OCI-LY1 (cell line): ENCODE measurements at regions not wholly inside any gene's neighbourhood (a gene's known extent, or its start where the extent isn't known, plus 50 kb on each side); places are given as distances from the start of the nearest gene placed in this dataset.

Experiments used
- H2AFZ ChIP-seq: fragments of 200-600 bp; sonication (generic), shearing (Covaris generic); 2 replicates; pipeline ENCODE4 v1.6.0; 2014; ENCODE audit warnings: antibody characterized with exemption, mild to moderate bottlenecking, low read length
- H3F3A ChIP-seq: fragments of 200-600 bp; sonication (generic), shearing (Covaris generic); 2 replicates; pipeline ENCODE4 v1.6.0; 2014; ENCODE audit warnings: mild to moderate bottlenecking, antibody characterized with exemption, low read length, moderate library complexity; ENCODE audit not compliant: insufficient read depth
- H3K27ac ChIP-seq: fragments of 200-600 bp; sonication (generic); 2 replicates; pipeline ENCODE4 v1.5.1; 2014; ENCODE audit warnings: low read length, mixed run types, mild to moderate bottlenecking, low read depth; ENCODE audit not compliant: poor library complexity, severe bottlenecking
- H3K27me3 ChIP-seq: fragments of 200-600 bp; sonication (generic); 2 replicates; pipeline ENCODE4 v1.6.0; 2014; ENCODE audit warnings: antibody characterized with exemption, mild to moderate bottlenecking, low read length, moderate library complexity; ENCODE audit not compliant: insufficient read depth
- H3K36me3 ChIP-seq: fragments of 200-600 bp; sonication (generic); 2 replicates; pipeline ENCODE4 v1.6.1; 2014; ENCODE audit warnings: mild to moderate bottlenecking, antibody characterized with exemption, low read length, moderate library complexity, mixed read lengths; ENCODE audit not compliant: insufficient read depth
- H3K4me1 ChIP-seq: fragments of 200-600 bp; sonication (generic); 2 replicates; pipeline ENCODE4 v1.5.1; 2014; ENCODE audit warnings: mild to moderate bottlenecking, low read length, moderate library complexity; ENCODE audit not compliant: insufficient read depth, severe bottlenecking
- H3K4me2 ChIP-seq: fragments of 200-600 bp; sonication (generic), shearing (Covaris generic); 2 replicates; pipeline ENCODE4 v1.6.1; 2014; ENCODE audit warnings: low read length
- H3K4me3 ChIP-seq: fragments of 200-600 bp; sonication (generic); 2 replicates; pipeline ENCODE4 v1.5.1; 2014; ENCODE audit warnings: low read length, low read depth, mild to moderate bottlenecking, mixed read lengths; ENCODE audit not compliant: poor library complexity, severe bottlenecking
- H3K79me2 ChIP-seq: fragments of 200-600 bp; shearing (Covaris generic); 2 replicates; pipeline ENCODE4 v1.6.1; 2016; ENCODE audit warnings: mixed run types, low read length, mixed read lengths; ENCODE audit not compliant: insufficient read depth
- H3K9ac ChIP-seq: fragments of 200-600 bp; sonication (generic), shearing (Covaris generic); 2 replicates; pipeline ENCODE4 v1.6.1; 2014; ENCODE audit warnings: mild to moderate bottlenecking, low read length, mixed read lengths
- H3K9me2 ChIP-seq: fragments of 200-600 bp; sonication (generic), shearing (Covaris generic); 2 replicates; pipeline ENCODE4 v1.6.1; 2014; ENCODE audit warnings: low read depth, mild to moderate bottlenecking, low read length, mixed read lengths
- H3K9me3 ChIP-seq: fragments of 200-600 bp; shearing (Covaris generic); 2 replicates; pipeline ENCODE4 v1.6.1; 2014; ENCODE audit warnings: low read length, mixed read lengths
- H4K20me1 ChIP-seq: fragments of 200-600 bp; sonication (generic), shearing (Covaris generic); 2 replicates; pipeline ENCODE4 v1.6.0; 2016; ENCODE audit warnings: mild to moderate bottlenecking, low read length; ENCODE audit not compliant: insufficient read depth
- EZH2 ChIP-seq: fragments of 200-600 bp; sonication (generic), shearing (Covaris generic); IDR thresholded peaks from 2 replicates; pipeline ENCODE4 v1.8.0; 2017; ENCODE audit warnings: borderline replicate concordance, mixed run types, mild to moderate bottlenecking, antibody characterized with exemption, low read length, moderate library complexity, mixed read lengths
- TF ChIP-seq, protein P1 (sequence below): fragments of 200-600 bp; sonication (generic), shearing (Covaris generic); IDR thresholded peaks from 2 replicates; pipeline ENCODE4 v1.5.1; 2017; ENCODE audit warnings: mild to moderate bottlenecking, antibody characterized with exemption, low read length, moderate library complexity, mixed read lengths

DNA sequence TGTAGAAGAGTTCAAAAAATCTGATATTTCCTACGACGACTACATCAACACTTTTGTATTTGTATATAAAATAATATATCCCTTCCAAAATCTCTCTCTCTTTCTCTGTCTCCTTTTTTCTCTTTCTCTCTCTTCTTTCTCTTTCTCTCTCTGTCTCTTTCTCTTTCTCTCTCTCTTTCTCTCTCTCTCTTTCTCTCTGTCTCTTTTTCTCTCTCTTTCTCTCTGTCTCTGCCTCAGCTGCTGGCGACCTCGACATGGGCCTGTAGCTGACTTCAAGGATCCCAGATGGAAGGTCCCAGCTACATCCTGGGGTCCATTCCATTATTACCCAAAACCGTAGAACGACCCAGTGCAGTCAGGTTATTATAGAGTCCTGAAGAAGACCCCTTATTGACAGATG, 90.0 kb downstream of the CD24 start:
- Histone ChIP-seq H3K9me2 (no peaks in the 10 kb centered on the region), H2AFZ (no peak overlapping the region), H3K4me2 (no peak overlapping the region), H3K79me2 (no peaks in the 10 kb centered on the region), H3K27me3 (no peaks in the 10 kb centered on the region), H3F3A (no peaks in the 10 kb centered on the region), H3K4me1 (peaks cover 13% of the 10 kb centered on the region), H3K27ac (no peak overlapping the region), H3K9ac (no peak overlapping the region), H3K9me3 (no peaks in the 10 kb centered on the region), H3K36me3 (no peaks in the 10 kb centered on the region), H4K20me1 (no peaks in the 10 kb centered on the region), H3K4me3 (no peak overlapping the region)
- TF ChIP-seq, protein P1, sequence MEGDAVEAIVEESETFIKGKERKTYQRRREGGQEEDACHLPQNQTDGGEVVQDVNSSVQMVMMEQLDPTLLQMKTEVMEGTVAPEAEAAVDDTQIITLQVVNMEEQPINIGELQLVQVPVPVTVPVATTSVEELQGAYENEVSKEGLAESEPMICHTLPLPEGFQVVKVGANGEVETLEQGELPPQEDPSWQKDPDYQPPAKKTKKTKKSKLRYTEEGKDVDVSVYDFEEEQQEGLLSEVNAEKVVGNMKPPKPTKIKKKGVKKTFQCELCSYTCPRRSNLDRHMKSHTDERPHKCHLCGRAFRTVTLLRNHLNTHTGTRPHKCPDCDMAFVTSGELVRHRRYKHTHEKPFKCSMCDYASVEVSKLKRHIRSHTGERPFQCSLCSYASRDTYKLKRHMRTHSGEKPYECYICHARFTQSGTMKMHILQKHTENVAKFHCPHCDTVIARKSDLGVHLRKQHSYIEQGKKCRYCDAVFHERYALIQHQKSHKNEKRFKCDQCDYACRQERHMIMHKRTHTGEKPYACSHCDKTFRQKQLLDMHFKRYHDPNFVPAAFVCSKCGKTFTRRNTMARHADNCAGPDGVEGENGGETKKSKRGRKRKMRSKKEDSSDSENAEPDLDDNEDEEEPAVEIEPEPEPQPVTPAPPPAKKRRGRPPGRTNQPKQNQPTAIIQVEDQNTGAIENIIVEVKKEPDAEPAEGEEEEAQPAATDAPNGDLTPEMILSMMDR = no peak
- no peak for TF ChIP-seq EZH2

DNA sequence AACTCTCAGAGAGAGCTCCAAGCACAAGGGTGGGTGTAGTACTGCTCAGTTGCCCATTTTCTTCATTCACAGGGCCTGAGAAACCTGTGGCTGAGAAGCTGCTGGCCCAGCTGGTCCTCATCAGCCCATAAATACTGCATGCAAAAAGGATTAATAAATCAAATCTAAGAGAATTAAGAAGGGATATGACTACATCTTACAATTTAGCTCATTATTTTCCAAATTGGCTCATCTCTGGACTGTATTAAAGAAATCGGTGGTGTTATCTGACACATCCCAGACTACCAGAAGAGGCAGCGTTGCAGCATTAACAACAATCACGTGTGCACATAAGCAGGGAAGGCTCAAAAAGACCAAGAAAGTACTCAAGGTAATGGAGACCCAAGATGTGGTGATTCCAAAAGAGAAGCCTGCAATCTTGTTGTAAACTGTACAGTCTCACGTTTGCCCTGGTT, 90.7 kb downstream of the CD24 start:
- Histone ChIP-seq H2AFZ (no peak overlapping the region), H3K27ac (no peak overlapping the region), H3K4me3 (no peak overlapping the region)

DNA sequence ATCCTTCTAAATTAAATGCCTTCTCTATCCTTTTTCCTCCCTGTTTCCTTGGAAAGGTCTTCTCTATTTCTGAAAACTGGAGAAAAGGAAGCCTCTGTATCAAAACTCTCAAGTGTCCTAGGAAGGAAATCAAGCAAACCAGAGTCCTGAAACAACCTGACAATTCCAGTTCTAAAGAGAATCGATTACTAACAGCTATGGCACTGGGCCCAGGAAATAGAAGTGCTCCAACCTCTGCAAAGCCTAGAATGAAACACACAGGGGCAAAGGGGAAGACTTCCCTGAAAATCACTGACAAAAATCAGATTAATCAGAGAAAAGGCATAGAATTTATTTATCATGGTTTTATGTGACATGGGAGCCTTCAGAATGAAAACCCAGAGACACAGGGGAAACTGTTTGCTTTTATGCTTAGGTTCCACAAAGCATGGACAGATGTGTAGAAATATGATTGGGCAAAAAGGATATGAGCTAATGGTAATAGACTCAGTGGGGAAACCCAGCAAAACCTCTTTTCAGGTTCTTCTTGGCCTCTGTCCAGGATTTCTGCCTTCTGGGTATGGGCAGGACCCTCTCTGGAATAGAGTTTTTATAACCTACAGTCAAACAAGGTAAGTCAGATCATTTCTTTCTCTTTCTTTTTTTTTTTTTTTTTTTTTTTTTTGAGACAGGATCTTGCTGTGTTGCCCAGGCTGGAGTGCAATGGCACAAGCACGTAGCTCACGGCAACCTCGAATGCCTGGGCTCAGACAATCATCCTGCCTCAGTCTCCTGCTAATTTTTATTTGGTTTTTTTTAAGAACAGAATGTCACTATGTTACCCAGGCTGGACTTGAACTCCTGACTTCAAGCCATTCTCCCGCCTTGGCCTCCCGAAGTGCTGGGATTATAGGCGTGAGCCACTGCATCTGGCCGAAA, 91.7 kb downstream of the CD24 start:
- Histone ChIP-seq H3K9ac (no peak overlapping the region), H4K20me1 (no peaks in the 10 kb centered on the region), H3K36me3 (no peaks in the 10 kb centered on the region), H3K4me3 (no peak overlapping the region), H3K4me1 (peaks cover 13% of the 10 kb centered on the region), H3K27ac (no peak overlapping the region), H3K9me3 (no peaks in the 10 kb centered on the region), H3F3A (no peaks in the 10 kb centered on the region), H3K4me2 (no peak overlapping the region), H3K9me2 (no peaks in the 10 kb centered on the region), H3K79me2 (no peaks in the 10 kb centered on the region), H3K27me3 (no peaks in the 10 kb centered on the region), H2AFZ (no peak overlapping the region)
- TF ChIP-seq, protein P1 = no peak
- TF ChIP-seq EZH2 = no peak

More for the DNA sequence above, 90.7 kb downstream of the CD24 start:
- Histone ChIP-seq H3K79me2 (no peaks in the 10 kb centered on the region), H3K9ac (no peak overlapping the region), H3K36me3 (no peaks in the 10 kb centered on the region), H3K9me3 (no peaks in the 10 kb centered on the region), H3K4me1 (peaks cover 13% of the 10 kb centered on the region), H4K20me1 (no peaks in the 10 kb centered on the region), H3F3A (no peaks in the 10 kb centered on the region), H3K27me3 (no peaks in the 10 kb centered on the region), H3K4me2 (no peak overlapping the region), H3K9me2 (no peaks in the 10 kb centered on the region)
- TF ChIP-seq, protein P1 = peak; percentile 39
- no peak for TF ChIP-seq EZH2
